ENCODE measurements at regions not wholly inside any gene's neighbourhood (a gene's known extent, or its start where the extent isn't known, plus 50 kb on each side); places are given as distances from the start of the nearest gene placed in this dataset.

DNA sequence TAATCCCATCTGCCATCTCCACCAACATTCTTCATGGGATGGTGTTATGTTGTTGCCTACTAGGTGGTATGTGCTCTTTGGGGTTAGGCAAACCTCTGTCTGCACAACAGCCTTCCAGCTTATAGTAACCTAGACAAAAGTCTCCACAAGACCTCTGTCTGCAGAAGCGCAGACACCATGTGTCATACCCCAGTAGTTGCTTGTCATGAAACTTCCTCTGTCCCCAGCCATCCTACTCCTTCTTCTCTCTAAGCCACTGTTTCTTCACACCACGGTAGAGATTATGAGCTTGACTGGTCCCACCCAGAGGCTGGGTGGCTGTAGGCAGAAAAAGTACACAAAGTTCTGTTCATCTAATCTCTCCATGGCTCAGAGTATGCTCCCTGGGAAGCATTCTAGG, 100.3 kb downstream of the MAF start:
- TF ChIP-seq, protein P1, sequence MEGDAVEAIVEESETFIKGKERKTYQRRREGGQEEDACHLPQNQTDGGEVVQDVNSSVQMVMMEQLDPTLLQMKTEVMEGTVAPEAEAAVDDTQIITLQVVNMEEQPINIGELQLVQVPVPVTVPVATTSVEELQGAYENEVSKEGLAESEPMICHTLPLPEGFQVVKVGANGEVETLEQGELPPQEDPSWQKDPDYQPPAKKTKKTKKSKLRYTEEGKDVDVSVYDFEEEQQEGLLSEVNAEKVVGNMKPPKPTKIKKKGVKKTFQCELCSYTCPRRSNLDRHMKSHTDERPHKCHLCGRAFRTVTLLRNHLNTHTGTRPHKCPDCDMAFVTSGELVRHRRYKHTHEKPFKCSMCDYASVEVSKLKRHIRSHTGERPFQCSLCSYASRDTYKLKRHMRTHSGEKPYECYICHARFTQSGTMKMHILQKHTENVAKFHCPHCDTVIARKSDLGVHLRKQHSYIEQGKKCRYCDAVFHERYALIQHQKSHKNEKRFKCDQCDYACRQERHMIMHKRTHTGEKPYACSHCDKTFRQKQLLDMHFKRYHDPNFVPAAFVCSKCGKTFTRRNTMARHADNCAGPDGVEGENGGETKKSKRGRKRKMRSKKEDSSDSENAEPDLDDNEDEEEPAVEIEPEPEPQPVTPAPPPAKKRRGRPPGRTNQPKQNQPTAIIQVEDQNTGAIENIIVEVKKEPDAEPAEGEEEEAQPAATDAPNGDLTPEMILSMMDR (IDR thresholded peaks at IDR 0.05): no peak
- no peak for TF ChIP-seq POLR2A (IDR thresholded peaks at IDR 0.05)
